NB4 (cell line): ENCODE measurements at regions not wholly inside any gene's neighbourhood (a gene's known extent, or its start where the extent isn't known, plus 50 kb on each side); places are given as distances from the start of the nearest gene placed in this dataset.

ENCODE experiments used
- DNase-seq: peaks from one replicate; pipeline ENCODE4 v3.0.0; 2010; ENCODE audit warnings: low read depth
- H3K4me3 ChIP-seq: one replicate; pipeline ENCODE4 v1.5.1; 2011; ENCODE audit warnings: mild to moderate bottlenecking, low read depth, low read length, moderate library complexity
- MAX ChIP-seq: IDR thresholded peaks from 2 replicates; pipeline ENCODE4 v1.6.1; 2011; ENCODE audit warnings: low read depth, low read length
- MYC ChIP-seq: IDR thresholded peaks from 2 replicates; pipeline ENCODE4 v1.6.1; 2011; ENCODE audit warnings: low read depth, low read length
- POLR2A ChIP-seq: IDR thresholded peaks from 2 replicates; pipeline ENCODE4 v1.6.1; 2011; ENCODE audit warnings: mild to moderate bottlenecking; ENCODE audit not compliant: insufficient read length; ENCODE audit errors: extremely low read depth
- TF ChIP-seq, protein P1 (sequence below): IDR thresholded peaks from one replicate; pipeline ENCODE4 v1.5.1; 2012; ENCODE audit warnings: low read depth, low read length

- TF ChIP-seq, protein P1, sequence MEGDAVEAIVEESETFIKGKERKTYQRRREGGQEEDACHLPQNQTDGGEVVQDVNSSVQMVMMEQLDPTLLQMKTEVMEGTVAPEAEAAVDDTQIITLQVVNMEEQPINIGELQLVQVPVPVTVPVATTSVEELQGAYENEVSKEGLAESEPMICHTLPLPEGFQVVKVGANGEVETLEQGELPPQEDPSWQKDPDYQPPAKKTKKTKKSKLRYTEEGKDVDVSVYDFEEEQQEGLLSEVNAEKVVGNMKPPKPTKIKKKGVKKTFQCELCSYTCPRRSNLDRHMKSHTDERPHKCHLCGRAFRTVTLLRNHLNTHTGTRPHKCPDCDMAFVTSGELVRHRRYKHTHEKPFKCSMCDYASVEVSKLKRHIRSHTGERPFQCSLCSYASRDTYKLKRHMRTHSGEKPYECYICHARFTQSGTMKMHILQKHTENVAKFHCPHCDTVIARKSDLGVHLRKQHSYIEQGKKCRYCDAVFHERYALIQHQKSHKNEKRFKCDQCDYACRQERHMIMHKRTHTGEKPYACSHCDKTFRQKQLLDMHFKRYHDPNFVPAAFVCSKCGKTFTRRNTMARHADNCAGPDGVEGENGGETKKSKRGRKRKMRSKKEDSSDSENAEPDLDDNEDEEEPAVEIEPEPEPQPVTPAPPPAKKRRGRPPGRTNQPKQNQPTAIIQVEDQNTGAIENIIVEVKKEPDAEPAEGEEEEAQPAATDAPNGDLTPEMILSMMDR = no peak
- TF ChIP-seq MYC = no peak
- no peak for TF ChIP-seq MAX
- no peak for TF ChIP-seq POLR2A
- H3K4me3 ChIP-seq = no peak overlapping the region
- DNase-seq = no peak
Measured at GRCh38 chr9:134491856-134492255, 149.7 kb upstream of the COL5A1 start.

GRCh38 chr9:134492281-134492691, 149.3 kb upstream of the COL5A1 start:
- TF ChIP-seq MAX = no peak
- no peak overlapping the region for H3K4me3 ChIP-seq
- no peak for DNase-seq

- TF ChIP-seq MAX = no peak
- TF ChIP-seq MYC = no peak
- TF ChIP-seq, protein P1 = no peak
- no peak for TF ChIP-seq POLR2A
- no peak overlapping the region for H3K4me3 ChIP-seq
- no peak for DNase-seq
Measured at GRCh38 chr9:134492721-134493460, 148.7 kb upstream of the COL5A1 start.

GRCh38 chr9:134493461-134494272, 147.9 kb upstream of the COL5A1 start:
- no peak overlapping the region for H3K4me3 ChIP-seq
- no peak for TF ChIP-seq MAX
- TF ChIP-seq POLR2A = no peak
- TF ChIP-seq, protein P1 = no peak
- TF ChIP-seq MYC = no peak
- DNase-seq = no peak

- DNase-seq = no peak
- TF ChIP-seq, protein P1 = no peak
- TF ChIP-seq MAX (no peak), MYC (no peak), POLR2A (no peak)
- no peak overlapping the region for H3K4me3 ChIP-seq
Measured at GRCh38 chr9:134494273-134494815, 147.3 kb upstream of the COL5A1 start.

- DNase-seq = no peak
- no peak overlapping the region for H3K4me3 ChIP-seq
- TF ChIP-seq, protein P1 = no peak
- TF ChIP-seq POLR2A = no peak
- no peak for TF ChIP-seq MYC
- no peak for TF ChIP-seq MAX
Measured at GRCh38 chr9:134494905-134495304, 146.7 kb upstream of the COL5A1 start.
